Neural progenitor cell (in vitro differentiated cells): ENCODE measurements at regions not wholly inside any gene's neighbourhood (a gene's known extent, or its start where the extent isn't known, plus 50 kb on each side); places are given as distances from the start of the nearest gene placed in this dataset.

Experiments used
- CTCF ChIP-seq: fragments of 200-600 bp; sonication (generic); IDR thresholded peaks from 2 replicates; pipeline ENCODE4 v1.5.1; 2017; ENCODE audit warnings: antibody characterized with exemption, mild to moderate bottlenecking
- EZH2 ChIP-seq: fragments of 200-600 bp; sonication (generic); IDR thresholded peaks from 2 replicates; pipeline ENCODE4 v1.6.1; 2017; ENCODE audit warnings: antibody characterized with exemption, mild to moderate bottlenecking, moderate library complexity

GRCh38 chr4:96776920-96777527, 937.1 kb downstream of the PDHA2 start:
- no peak for TF ChIP-seq CTCF
- no peak for TF ChIP-seq EZH2
